H1 (cell line): ENCODE measurements at regions not wholly inside any gene's neighbourhood (a gene's known extent, or its start where the extent isn't known, plus 50 kb on each side); places are given as distances from the start of the nearest gene placed in this dataset.

Experiments
- HDAC6 ChIP-seq: IDR thresholded peaks from one replicate; pipeline ENCODE4 v1.7.1; 2012; ENCODE audit warnings: low read depth, mild to moderate bottlenecking, inconsistent platforms, low read length, moderate library complexity
- PHF8 ChIP-seq: fragments of 200-600 bp; sonication (generic); conservative IDR thresholded peaks from 2 replicates; pipeline ENCODE4 v1.7.1; 2012; ENCODE audit warnings: low read depth, mild to moderate bottlenecking, inconsistent platforms, low read length, moderate library complexity
- SP2 ChIP-seq: IDR thresholded peaks from 2 replicates; pipeline ENCODE4 v1.6.1; 2012; ENCODE audit warnings: mild to moderate bottlenecking, low read length, inconsistent platforms
- YY1 ChIP-seq: IDR thresholded peaks from 2 replicates; pipeline ENCODE4 v1.6.1; 2011; ENCODE audit warnings: low read depth, mild to moderate bottlenecking, low read length
- TF ChIP-seq, protein P1 (sequence below): fragments of 300-600 bp; sonication (generic); IDR thresholded peaks from 2 replicates; pipeline ENCODE4 v1.7.1; 2012; ENCODE audit warnings: low read length, moderate library complexity, mild to moderate bottlenecking, inconsistent platforms; ENCODE audit not compliant: insufficient replicate concordance

- TF ChIP-seq, protein P1, sequence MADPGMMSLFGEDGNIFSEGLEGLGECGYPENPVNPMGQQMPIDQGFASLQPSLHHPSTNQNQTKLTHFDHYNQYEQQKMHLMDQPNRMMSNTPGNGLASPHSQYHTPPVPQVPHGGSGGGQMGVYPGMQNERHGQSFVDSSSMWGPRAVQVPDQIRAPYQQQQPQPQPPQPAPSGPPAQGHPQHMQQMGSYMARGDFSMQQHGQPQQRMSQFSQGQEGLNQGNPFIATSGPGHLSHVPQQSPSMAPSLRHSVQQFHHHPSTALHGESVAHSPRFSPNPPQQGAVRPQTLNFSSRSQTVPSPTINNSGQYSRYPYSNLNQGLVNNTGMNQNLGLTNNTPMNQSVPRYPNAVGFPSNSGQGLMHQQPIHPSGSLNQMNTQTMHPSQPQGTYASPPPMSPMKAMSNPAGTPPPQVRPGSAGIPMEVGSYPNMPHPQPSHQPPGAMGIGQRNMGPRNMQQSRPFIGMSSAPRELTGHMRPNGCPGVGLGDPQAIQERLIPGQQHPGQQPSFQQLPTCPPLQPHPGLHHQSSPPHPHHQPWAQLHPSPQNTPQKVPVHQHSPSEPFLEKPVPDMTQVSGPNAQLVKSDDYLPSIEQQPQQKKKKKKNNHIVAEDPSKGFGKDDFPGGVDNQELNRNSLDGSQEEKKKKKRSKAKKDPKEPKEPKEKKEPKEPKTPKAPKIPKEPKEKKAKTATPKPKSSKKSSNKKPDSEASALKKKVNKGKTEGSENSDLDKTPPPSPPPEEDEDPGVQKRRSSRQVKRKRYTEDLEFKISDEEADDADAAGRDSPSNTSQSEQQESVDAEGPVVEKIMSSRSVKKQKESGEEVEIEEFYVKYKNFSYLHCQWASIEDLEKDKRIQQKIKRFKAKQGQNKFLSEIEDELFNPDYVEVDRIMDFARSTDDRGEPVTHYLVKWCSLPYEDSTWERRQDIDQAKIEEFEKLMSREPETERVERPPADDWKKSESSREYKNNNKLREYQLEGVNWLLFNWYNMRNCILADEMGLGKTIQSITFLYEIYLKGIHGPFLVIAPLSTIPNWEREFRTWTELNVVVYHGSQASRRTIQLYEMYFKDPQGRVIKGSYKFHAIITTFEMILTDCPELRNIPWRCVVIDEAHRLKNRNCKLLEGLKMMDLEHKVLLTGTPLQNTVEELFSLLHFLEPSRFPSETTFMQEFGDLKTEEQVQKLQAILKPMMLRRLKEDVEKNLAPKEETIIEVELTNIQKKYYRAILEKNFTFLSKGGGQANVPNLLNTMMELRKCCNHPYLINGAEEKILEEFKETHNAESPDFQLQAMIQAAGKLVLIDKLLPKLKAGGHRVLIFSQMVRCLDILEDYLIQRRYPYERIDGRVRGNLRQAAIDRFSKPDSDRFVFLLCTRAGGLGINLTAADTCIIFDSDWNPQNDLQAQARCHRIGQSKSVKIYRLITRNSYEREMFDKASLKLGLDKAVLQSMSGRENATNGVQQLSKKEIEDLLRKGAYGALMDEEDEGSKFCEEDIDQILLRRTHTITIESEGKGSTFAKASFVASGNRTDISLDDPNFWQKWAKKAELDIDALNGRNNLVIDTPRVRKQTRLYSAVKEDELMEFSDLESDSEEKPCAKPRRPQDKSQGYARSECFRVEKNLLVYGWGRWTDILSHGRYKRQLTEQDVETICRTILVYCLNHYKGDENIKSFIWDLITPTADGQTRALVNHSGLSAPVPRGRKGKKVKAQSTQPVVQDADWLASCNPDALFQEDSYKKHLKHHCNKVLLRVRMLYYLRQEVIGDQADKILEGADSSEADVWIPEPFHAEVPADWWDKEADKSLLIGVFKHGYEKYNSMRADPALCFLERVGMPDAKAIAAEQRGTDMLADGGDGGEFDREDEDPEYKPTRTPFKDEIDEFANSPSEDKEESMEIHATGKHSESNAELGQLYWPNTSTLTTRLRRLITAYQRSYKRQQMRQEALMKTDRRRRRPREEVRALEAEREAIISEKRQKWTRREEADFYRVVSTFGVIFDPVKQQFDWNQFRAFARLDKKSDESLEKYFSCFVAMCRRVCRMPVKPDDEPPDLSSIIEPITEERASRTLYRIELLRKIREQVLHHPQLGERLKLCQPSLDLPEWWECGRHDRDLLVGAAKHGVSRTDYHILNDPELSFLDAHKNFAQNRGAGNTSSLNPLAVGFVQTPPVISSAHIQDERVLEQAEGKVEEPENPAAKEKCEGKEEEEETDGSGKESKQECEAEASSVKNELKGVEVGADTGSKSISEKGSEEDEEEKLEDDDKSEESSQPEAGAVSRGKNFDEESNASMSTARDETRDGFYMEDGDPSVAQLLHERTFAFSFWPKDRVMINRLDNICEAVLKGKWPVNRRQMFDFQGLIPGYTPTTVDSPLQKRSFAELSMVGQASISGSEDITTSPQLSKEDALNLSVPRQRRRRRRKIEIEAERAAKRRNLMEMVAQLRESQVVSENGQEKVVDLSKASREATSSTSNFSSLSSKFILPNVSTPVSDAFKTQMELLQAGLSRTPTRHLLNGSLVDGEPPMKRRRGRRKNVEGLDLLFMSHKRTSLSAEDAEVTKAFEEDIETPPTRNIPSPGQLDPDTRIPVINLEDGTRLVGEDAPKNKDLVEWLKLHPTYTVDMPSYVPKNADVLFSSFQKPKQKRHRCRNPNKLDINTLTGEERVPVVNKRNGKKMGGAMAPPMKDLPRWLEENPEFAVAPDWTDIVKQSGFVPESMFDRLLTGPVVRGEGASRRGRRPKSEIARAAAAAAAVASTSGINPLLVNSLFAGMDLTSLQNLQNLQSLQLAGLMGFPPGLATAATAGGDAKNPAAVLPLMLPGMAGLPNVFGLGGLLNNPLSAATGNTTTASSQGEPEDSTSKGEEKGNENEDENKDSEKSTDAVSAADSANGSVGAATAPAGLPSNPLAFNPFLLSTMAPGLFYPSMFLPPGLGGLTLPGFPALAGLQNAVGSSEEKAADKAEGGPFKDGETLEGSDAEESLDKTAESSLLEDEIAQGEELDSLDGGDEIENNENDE: no peak
- no peak for TF ChIP-seq SP2
- no peak for TF ChIP-seq HDAC6
- no peak for TF ChIP-seq PHF8
- no peak for TF ChIP-seq YY1
Measured at GRCh38 chr2:129345540-129345939, 633.9 kb upstream of the RAB6C start (continued).
